ENCODE measurements at regions not wholly inside any gene's neighbourhood (a gene's known extent, or its start where the extent isn't known, plus 50 kb on each side); places are given as distances from the start of the nearest gene placed in this dataset.

DNA sequence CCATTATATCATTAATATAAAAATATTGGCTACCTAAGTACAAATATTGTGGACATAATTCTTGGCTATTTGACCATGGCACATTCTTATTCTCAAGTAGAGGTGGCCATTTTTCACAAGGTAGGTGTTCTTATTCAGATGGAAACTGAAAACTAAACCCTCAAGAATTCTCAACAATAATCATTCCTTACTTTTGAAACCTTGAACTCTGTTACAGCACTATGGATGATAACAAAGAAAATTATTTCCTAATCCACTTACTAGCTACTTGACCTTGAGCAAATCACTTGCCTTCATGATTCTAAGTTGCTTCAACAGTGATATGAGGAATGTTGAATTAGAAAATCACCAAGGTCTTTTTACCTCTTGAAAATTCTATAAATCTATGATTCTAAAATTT, 482.2 kb downstream of the PTPRC start:
- DNase-seq, result no peak

DNA sequence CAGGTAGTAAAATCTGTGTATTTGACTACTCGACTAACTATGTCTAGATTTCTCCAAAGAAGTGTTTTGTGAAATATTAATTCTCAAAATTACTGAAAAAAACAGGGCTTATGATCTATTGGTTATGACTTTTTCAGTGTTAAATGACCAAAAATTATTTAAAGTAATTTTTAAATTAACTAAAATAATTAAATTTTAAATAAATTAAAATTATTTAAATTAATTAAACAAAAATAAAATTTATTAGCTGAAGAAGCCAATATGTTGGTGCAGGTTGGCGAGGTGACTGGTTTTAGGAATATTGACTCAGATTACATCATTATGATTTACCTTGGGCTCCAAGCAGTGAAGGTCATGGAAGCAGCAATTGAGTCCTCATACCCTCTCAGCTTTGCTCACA, 483.2 kb downstream of the PTPRC start:
- DNase-seq, result no peak

DNA sequence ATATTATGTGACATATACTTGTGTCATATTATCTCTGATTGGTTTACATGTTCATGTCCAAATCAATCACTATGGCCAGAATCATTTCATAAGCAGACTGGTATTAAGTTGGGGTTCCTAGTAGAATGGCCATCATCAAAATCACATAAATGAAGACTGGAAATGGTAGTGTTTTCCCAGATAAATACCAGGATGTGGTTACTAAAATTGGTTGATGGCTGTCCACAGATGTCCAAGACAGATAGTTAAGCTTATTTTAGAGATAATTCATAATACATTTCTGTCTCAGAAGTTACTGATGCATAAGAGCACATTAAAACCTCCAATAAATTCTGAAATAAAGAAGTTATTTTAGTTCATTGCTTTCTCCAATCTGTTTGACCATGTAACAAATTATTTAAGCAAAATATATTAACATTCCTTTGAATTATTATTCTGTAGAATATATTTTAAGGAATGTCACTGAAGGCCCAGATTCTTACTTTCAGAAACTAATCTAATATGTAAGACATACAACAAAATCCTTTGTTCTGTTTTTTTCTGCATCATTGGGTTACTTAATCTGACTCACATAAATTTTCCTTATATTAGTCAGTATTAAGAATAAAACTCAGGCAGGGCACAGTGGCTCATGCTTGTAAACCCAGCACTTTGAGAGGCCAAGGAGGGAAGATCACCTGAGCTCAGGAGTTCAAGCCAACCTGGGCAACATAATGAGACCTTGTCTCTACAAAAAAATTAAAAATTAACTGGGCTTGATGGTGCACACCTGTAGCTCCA, 483.9 kb downstream of the PTPRC start:
- no peak for DNase-seq

DNA sequence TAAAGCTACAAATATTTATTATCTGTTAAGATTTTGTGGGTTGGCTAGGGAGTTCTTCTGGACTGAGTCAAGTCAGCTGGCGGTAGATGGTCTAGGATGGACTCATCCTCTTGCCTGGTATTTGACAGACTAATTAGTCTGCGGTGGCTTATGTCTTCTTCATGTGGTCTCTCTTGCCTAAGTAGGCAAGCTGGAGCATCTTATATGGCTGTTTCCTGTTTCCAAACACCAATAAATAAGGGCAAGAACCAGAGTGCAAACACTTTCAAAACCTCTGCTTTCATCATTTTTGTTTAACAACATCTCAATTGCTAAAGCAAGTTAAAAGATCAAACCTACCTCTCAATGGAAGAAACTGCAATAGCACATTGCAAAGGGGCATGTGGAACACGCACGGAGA, 484.8 kb downstream of the PTPRC start:
- DNase-seq, result no peak

DNA sequence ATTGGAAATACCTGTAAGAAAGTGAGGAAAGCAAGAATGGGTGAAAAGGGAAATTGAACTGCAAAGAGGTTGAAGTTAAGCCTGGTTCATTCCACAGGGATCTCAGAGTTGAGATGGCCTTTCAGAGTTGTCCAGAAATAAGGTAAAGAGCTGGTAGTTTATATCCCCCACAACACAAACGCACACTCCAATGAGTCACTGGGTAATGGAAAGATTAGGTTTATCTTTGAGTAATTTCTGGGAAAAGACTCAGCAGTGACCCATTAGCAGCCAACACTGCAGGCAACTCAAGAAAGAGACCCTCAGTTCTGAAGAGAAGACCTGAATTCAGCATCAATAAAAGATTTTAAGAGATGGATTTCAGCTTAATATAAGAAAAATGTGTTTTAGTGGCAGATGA, 485.5 kb downstream of the PTPRC start:
- no peak for DNase-seq

DNA sequence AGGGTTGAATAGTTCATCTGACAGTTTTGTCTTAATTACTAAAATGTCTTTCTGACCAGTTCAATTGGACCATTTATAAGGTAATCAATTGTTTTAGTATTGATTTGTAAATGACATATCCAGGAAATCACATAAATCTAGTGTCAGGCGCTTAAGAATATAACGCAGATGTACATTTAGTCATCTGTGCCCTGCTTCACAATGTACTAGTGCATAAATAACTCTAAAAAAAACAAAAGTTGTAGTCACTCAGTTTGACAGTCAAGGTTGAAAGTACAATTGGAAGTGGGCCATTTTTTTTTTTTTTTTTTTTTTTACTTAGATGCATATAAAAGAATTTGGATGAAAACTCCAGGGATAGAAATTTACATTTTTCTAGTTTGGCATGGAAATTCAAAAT, 490.4 kb downstream of the PTPRC start:
- no peak for DNase-seq

DNA sequence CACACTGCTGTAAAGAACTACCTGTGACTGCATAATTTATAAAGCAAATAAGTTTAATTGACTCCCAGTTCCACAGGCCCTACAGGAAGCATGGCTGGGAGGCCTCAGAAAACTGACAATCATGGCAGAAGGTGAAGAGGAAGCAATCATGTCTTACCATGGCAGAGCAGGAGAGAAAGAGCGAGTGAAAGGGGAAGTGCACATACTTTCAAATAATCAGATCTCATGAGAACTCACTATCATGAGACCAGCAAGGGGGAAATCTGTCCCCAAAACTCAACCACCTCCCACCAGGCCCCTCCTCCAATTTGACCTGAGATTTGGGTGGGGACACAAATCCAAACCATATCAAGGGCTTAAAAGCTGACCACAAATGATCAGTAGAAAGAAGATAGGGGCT, 493.2 kb downstream of the PTPRC start:
- DNase-seq, result no peak

DNA sequence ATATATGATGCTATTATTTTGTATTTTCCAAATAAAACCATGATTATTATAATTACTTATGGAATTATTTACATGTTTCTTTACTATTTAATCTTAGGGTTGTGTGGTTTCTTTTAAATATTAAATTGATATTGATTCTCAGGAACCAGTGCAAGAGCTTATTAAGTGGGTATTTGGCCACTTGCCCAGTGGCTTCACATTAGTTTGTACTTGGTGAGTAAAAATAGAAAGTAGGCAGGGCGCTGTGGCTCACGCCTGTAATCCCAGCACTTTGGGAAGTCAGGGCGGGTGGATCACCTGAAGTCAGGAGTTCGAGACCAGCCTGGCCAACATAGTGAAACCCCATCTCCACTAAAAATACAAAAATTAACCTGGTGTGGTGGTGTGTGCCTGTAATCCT, 497.1 kb downstream of the PTPRC start:
- no peak for DNase-seq

DNA sequence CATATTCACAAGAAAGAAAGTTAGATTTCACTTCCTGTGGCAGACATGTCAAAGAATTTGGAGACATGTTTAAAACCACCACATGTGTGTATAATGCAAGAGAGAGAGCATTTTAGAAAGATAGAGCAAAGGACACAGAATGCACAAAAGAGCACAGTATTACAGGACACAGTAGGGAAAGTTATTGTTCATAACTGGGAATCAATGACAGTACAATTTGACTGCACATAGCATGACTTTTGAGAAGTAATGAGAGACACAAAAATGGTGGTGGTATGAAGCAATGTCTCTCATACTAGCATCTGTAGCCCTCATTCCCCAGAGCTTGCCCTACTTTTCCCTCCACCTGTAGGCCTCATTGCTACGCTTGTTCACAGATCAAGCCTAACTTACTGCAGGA, 499.2 kb downstream of the PTPRC start:
- no peak for DNase-seq

DNA sequence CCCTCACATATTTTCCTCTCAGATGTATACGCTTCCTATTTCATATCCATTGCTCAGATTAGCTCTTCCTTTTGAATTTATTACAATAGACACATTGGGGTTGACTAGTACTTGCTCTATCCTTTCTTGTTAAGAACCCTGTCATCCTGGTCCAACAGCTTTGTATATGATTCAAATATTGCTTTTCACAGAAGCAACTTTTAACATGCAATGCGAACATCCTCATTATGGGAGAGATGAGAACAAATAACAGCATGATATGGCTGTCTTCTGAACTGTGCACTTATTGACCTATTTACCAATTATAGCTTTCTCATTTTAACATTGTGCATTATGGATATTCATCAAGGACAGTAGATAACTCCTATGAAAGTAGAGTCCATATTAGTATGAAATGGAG, 510.8 kb downstream of the PTPRC start:
- DNase-seq, result no peak

DNA sequence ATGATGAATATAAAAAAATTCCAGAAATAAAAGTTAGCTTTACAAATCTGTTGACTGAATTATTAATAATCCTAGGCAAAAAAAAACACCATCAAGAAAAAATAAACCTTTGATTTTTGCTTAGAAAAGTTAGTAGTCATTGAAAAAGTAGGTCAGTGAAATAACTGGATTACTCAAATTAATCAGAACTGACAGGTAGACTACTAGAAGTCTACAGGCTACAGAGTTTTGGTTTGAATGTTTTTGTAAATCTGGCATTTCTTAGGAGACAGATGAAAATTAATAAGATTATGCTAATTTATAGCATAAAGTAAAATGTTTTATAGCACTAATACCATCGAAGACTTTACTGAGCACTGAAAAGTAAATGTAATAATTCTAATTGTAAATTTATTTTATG, 511.9 kb downstream of the PTPRC start:
- no peak for DNase-seq

DNA sequence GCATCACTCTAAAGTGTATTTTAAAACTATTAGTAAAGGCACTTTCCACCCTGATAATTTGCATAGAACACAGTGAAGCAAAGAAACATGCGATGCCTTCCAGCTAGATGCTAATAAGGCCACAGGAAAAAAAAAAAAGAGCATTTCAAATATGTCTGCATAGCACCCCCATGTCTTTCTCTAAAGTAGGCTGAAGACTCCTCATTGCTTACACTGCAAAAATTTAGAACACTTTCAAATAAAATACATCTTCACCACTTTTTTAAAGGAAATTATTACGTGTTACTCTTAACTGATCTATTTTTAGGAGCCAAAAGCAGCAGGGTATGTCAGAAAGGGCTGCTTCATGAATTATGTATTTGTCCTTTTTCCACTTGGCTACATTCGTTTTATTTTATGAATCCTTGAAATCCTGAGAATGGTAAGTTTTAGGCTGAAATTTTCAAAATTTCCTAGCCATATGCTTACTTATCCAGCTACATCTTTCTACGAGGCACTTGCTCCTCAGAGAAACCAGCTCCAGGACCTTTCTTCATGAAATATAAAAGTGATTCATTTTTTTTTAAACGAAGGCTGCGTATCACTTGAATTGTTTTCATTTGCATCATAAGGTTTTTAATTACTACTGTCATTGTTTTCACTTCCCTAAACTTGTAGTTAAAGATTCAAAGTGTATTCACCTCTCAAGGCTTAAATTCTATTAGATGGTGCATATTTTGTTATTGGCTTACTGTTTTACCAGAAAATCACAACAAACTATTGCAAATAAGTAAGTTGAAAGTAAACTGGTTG, 513.0 kb downstream of the PTPRC start:
- DNase-seq, result no peak

DNA sequence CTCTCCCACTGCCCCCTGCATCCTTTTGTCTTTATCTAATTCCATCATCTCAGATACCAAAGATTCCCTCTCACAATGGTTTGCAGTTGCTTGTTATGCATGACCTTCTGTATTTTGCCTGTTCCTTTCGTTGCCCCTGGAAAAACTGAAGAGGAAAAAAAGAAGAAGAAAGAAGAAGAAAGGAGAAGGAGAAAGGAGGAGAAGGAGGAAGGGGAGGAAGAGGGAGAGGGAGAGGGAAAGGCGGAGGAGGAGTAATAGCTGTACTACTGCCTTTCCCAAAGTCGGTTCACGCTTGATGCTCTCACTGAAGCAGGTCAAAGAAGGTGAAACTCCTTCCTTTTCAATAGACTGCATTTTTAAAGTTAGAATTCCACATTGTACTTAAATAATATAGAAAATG, 513.8 kb downstream of the PTPRC start:
- no peak for DNase-seq

DNA sequence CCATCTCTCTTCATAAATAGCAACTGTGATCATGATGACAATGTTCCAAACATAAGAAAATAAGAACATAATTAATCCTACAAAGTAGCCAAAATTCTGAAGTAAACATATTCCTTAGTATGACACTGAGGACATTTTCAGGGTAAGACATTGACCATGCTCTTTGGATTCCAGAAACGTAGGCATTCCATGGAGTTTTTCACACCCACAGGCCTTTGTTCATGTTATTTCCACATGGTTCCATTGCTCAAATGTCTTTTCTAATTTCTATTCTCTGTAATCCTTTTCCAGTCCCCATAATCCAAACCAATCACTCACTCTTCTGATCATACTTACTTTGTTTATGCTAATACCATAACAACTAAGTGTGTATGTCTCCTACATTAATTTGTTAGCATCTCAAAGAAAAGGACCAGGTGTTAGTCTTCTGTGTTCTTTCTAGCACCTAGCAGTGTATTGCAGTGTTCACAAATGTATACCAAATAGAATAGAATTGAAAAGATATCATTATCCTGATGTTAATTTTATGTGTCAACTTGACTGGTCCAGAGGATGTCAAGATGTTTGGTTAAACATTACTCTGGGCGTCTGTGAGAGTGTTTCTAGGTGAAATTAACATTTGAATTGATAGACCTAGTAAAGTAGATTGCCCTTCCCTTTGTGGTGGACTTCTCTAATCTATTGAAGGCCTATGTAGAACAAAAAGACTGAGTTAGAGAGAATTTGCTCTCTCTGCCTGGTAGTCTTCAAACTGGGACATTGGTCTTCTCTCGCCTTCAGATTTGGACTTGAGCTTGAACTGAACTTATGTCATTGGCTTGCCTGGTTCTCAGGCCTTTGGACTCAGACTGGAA, 516.6 kb downstream of the PTPRC start:
- DNase-seq, result no peak

DNA sequence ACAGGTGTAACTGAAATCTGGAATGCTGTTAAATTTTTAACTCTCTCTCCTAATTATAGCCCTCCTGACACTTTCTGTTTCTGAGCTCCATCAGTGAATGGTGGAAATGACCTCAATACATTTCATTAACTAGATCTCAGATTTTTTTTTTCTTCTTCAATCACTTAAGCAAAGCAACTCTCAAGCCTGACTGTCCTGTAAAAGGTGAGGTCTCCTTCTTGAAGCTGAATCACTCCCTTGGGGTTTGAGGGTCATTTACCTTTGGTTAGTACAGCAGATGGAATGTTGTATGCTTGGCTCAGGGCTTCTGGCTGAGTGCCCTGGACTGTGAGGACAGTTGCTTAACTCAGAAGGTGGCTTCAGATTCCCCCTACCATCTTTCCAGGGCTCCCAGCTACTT, 518.7 kb downstream of the PTPRC start:
- DNase-seq, result no peak

DNA sequence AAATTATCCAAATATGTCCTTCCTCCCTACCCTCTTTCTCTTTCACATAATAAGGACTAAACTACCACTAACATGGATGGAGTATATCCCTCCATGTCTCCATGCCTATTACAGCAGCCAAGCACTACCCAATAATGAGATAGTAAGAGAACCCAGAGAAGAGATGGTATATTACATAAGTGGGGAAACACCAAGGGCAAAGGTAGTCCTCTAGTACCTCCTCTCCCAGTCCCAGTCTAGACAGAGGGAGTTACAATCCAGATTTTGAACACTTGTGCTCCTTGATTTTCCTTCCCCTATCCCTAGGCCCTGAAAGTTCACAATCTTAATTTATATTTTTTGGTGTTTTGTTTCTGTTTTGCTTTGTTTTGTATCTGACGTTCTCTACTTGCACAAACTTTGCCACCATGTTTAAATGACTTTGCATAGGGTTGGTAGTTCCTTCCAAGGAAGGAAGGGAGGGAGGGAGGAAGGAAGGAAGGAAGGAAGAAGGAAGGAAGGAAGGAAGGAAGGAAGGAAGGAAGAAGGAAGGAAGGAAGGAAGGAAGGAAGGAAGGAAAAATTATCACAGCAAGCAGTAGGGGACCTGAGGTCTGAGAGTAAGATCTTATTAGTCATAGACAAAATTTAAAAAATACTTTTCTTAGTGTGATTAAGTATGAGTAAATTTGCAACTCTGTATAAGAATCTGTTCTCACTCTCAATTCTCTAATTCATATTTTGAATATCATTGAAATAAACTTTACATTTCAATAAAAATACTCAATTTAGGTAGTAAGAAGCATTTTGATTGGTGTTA, 521.9 kb downstream of the PTPRC start:
- DNase-seq, result no peak

DNA sequence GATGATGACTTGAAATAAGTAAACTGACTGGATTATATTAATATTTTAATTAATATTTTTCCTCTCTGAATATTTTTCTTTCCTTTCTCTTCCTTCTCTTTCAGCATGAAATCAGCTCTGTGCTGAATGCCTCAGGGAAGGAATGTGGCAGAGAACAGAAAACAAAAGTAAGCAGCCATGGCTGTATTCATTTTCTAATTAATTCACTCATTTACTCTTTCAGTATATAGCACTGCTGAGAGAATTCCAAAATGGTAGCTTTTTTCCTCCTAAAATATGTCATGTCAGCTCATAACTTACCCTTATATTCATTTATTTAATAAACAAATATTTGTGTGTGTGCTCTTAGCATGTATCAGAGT, 522.5 kb downstream of the PTPRC start:
- no peak for DNase-seq

DNA sequence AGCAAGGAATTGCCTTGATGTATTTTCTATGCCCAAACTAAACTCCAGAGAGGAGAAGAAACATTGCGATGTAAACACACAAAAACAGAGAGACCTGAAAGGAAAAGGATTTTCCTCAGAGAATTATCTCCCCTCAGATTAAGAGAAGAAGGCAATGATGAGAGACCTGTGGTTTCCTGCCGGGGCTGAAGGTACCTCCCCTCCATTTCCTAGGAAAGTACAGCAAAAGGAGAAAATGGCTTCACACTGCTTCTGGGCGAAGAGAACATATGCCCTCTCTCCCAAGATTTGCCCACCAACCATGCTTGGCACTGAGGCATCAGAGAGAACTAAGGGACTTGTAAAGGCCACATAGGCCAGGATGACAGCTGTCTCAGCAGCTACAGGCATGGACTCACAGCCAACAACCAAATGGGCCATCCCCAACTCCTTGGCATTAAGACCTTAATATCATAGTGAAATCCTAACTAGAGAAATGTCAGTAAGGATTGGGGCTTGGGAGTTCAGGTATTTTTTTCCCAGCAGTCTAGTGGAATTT, 523.0 kb downstream of the PTPRC start:
- DNase-seq, result no peak

DNA sequence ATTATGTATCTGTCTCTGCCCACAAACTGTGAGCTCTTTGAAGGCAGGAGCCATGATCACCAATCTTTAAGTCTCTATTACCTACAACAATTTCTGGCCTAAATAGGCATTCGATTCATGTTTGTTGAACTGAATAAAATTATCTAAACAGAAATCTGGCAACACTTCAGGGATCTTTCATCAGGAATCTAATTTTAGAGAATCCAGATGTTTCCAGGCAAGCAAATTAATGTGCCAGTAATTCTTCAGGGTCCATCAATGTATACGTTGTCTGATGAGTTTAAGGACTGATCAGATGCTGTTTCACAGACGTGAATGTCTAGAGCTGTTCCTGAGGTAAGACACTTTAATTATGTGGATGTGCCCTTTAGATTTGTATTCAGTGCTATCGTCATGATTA, 524.4 kb downstream of the PTPRC start:
- DNase-seq, result no peak

DNA sequence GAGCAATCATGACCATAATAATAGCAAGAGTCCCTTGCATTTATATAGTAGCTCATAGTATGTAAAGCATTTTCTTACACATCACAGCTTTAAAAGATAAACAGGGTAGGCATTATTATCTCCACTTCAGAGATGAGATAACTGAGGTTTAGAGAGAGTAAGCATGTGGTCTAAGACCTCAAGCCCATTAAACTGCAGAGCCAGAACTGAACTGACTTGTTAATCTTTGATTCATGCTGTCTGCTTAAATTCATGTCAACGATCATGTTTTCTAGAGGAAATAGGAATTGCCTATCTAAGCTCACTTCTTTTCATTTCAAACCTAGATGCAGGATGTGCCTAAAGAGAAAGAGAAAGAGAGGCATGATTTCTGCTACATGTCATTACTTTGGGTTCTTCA, 524.8 kb downstream of the PTPRC start:
- no peak for DNase-seq

DNA sequence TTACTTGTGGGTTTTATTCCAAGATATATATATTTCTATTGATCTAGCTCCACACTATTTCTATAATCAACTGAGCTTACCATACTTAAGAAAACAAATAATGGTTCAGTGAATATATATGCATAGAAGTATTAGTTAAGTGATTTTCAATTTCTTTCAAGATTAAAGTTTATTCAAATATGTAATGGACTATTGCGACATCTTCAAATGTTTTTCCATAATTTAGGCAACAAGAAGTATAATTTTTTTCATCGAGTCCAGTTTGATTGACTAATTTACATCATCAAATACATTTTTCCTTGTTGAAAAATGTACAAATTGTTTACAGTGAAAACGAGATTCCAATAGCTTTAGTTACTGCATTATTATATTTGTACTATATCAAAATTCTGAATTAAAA, 528.6 kb downstream of the PTPRC start:
- no peak for DNase-seq

DNA sequence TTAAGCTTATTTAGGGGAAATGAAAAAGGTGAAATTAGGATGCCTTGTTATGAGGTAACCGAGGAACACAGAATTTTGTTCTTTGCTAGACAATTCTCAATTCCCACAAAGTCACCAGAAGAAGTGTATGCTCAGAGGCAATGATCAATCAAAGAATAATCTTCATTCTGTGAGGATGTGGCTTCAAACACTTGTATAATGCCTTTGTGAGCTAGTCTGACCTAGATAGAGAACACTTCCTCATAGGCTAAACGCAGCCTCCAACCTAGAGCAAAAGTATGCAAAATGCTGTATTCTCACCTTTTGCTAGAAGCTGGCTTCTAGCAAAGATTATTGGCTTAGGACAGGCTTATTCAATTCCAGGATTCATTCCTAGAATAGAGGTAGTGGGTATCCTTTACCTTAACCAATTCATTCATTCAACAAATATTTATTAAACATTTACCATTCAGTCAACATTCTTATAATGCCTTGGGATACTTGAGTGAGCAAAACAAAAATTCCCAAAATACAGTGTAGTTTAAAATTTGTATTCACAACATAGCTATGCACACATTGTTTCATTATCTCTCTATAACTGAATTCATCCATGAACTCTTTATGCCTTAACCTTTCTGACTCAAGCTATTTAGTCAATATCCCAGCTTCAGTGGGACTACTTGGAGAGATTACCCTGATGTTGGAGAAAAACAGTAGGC, 530.2 kb downstream of the PTPRC start:
- DNase-seq, result no peak

Data from activated CD4-positive, CD25-positive, alpha-beta regulatory T cell (primary cell).